OCI-LY1 (cell line): ENCODE measurements at regions not wholly inside any gene's neighbourhood (a gene's known extent, or its start where the extent isn't known, plus 50 kb on each side); places are given as distances from the start of the nearest gene placed in this dataset.
"Not testable (repeated sequence)": the region's sequence is repeated elsewhere in the genome, so short reads cannot be mapped to it uniquely, and the experiment has no call there.

Experiments used
- H2AFZ ChIP-seq: fragments of 200-600 bp; sonication (generic), shearing (Covaris generic); 2 replicates; pipeline ENCODE4 v1.6.0; 2014; ENCODE audit warnings: antibody characterized with exemption, mild to moderate bottlenecking, low read length
- H3F3A ChIP-seq: fragments of 200-600 bp; sonication (generic), shearing (Covaris generic); 2 replicates; pipeline ENCODE4 v1.6.0; 2014; ENCODE audit warnings: mild to moderate bottlenecking, antibody characterized with exemption, low read length, moderate library complexity; ENCODE audit not compliant: insufficient read depth
- H3K27ac ChIP-seq: fragments of 200-600 bp; sonication (generic); 2 replicates; pipeline ENCODE4 v1.5.1; 2014; ENCODE audit warnings: low read length, mixed run types, mild to moderate bottlenecking, low read depth; ENCODE audit not compliant: poor library complexity, severe bottlenecking
- H3K27me3 ChIP-seq: fragments of 200-600 bp; sonication (generic); 2 replicates; pipeline ENCODE4 v1.6.0; 2014; ENCODE audit warnings: antibody characterized with exemption, mild to moderate bottlenecking, low read length, moderate library complexity; ENCODE audit not compliant: insufficient read depth
- H3K36me3 ChIP-seq: fragments of 200-600 bp; sonication (generic); 2 replicates; pipeline ENCODE4 v1.6.1; 2014; ENCODE audit warnings: mild to moderate bottlenecking, antibody characterized with exemption, low read length, moderate library complexity, mixed read lengths; ENCODE audit not compliant: insufficient read depth
- H3K4me1 ChIP-seq: fragments of 200-600 bp; sonication (generic); 2 replicates; pipeline ENCODE4 v1.5.1; 2014; ENCODE audit warnings: mild to moderate bottlenecking, low read length, moderate library complexity; ENCODE audit not compliant: insufficient read depth, severe bottlenecking
- H3K4me2 ChIP-seq: fragments of 200-600 bp; sonication (generic), shearing (Covaris generic); 2 replicates; pipeline ENCODE4 v1.6.1; 2014; ENCODE audit warnings: low read length
- H3K4me3 ChIP-seq: fragments of 200-600 bp; sonication (generic); 2 replicates; pipeline ENCODE4 v1.5.1; 2014; ENCODE audit warnings: low read length, low read depth, mild to moderate bottlenecking, mixed read lengths; ENCODE audit not compliant: poor library complexity, severe bottlenecking
- H3K79me2 ChIP-seq: fragments of 200-600 bp; shearing (Covaris generic); 2 replicates; pipeline ENCODE4 v1.6.1; 2016; ENCODE audit warnings: mixed run types, low read length, mixed read lengths; ENCODE audit not compliant: insufficient read depth
- H3K9ac ChIP-seq: fragments of 200-600 bp; sonication (generic), shearing (Covaris generic); 2 replicates; pipeline ENCODE4 v1.6.1; 2014; ENCODE audit warnings: mild to moderate bottlenecking, low read length, mixed read lengths
- H3K9me2 ChIP-seq: fragments of 200-600 bp; sonication (generic), shearing (Covaris generic); 2 replicates; pipeline ENCODE4 v1.6.1; 2014; ENCODE audit warnings: low read depth, mild to moderate bottlenecking, low read length, mixed read lengths
- H3K9me3 ChIP-seq: fragments of 200-600 bp; shearing (Covaris generic); 2 replicates; pipeline ENCODE4 v1.6.1; 2014; ENCODE audit warnings: low read length, mixed read lengths
- H4K20me1 ChIP-seq: fragments of 200-600 bp; sonication (generic), shearing (Covaris generic); 2 replicates; pipeline ENCODE4 v1.6.0; 2016; ENCODE audit warnings: mild to moderate bottlenecking, low read length; ENCODE audit not compliant: insufficient read depth
- CTCF ChIP-seq: fragments of 200-600 bp; sonication (generic), shearing (Covaris generic); IDR thresholded peaks from 2 replicates; pipeline ENCODE4 v1.5.1; 2017; ENCODE audit warnings: mild to moderate bottlenecking, antibody characterized with exemption, low read length, moderate library complexity, mixed read lengths
- EZH2 ChIP-seq: fragments of 200-600 bp; sonication (generic), shearing (Covaris generic); IDR thresholded peaks from 2 replicates; pipeline ENCODE4 v1.8.0; 2017; ENCODE audit warnings: borderline replicate concordance, mixed run types, mild to moderate bottlenecking, antibody characterized with exemption, low read length, moderate library complexity, mixed read lengths

- Histone ChIP-seq H3K36me3 (no peaks in the 10 kb centered on the region), H3K9me3 (no peaks in the 10 kb centered on the region), H3K27me3 (no peaks in the 10 kb centered on the region), H4K20me1 (no peaks in the 10 kb centered on the region), H3K9ac (no peak overlapping the region), H3K9me2 (no peaks in the 10 kb centered on the region), H3K79me2 (no peaks in the 10 kb centered on the region), H3F3A (no peaks in the 10 kb centered on the region), H3K4me1 (no peaks in the 10 kb centered on the region), H3K4me2 (no peak overlapping the region), H3K4me3 (no peak overlapping the region), H3K27ac (no peak overlapping the region), H2AFZ (no peak overlapping the region)
- no peak for TF ChIP-seq CTCF
- TF ChIP-seq EZH2 = no peak
Measured at GRCh38 chr9:135192686-135193085, 105.2 kb downstream of the OLFM1 start.

GRCh38 chr9:135195975-135196374, 108.5 kb downstream of the OLFM1 start:
- not testable (repeated sequence) for H3K4me1 ChIP-seq, H3K9ac ChIP-seq, H3K79me2 ChIP-seq, H3K36me3 ChIP-seq, H3K27me3 ChIP-seq, H3K4me2 ChIP-seq, H3K9me3 ChIP-seq, H3F3A ChIP-seq, H3K4me3 ChIP-seq, H2AFZ ChIP-seq, H3K9me2 ChIP-seq, H4K20me1 ChIP-seq, H3K27ac ChIP-seq

- TF ChIP-seq CTCF (no peak), EZH2 (no peak)
- Histone ChIP-seq H3K9ac (no peak overlapping the region), H3K4me3 (no peak overlapping the region), H3K4me1 (no peaks in the 10 kb centered on the region), H2AFZ (no peak overlapping the region), H3K9me2 (no peaks in the 10 kb centered on the region), H3K36me3 (no peaks in the 10 kb centered on the region), H3F3A (no peaks in the 10 kb centered on the region), H3K27ac (no peak overlapping the region), H3K4me2 (no peak overlapping the region), H3K79me2 (no peaks in the 10 kb centered on the region), H3K9me3 (no peaks in the 10 kb centered on the region), H3K27me3 (peaks cover 4% of the 10 kb centered on the region; the same call in 1 of the 2 replicates), H4K20me1 (no peaks in the 10 kb centered on the region)
Measured at GRCh38 chr9:135196474-135196873, 109.0 kb downstream of the OLFM1 start.

GRCh38 chr9:135198144-135198543, 110.7 kb downstream of the OLFM1 start:
- Histone ChIP-seq H3K9me3 (no peaks in the 10 kb centered on the region), H3K4me3 (no peak overlapping the region), H3K4me1 (no peaks in the 10 kb centered on the region), H4K20me1 (no peaks in the 10 kb centered on the region), H3F3A (no peaks in the 10 kb centered on the region), H3K4me2 (no peak overlapping the region), H3K79me2 (no peaks in the 10 kb centered on the region), H3K27ac (no peak overlapping the region), H3K9ac (no peak overlapping the region), H3K9me2 (no peaks in the 10 kb centered on the region), H3K36me3 (no peaks in the 10 kb centered on the region), H3K27me3 (peaks cover 12% of the 10 kb centered on the region; the same call in 1 of the 2 replicates), H2AFZ (no peak overlapping the region)
- TF ChIP-seq EZH2 (no peak), CTCF (no peak)
